Parathyroid adenoma (tissue), 2 donors: ENCODE measurements at regions not wholly inside any gene's neighbourhood (a gene's known extent, or its start where the extent isn't known, plus 50 kb on each side); places are given as distances from the start of the nearest gene placed in this dataset.

Experiments
- H2AFZ ChIP-seq: fragments of 300-600 bp; sonication (generic); one replicate; pipeline ENCODE4 v1.7.0; 2017; ENCODE audit warnings: antibody characterized with exemption, mild to moderate bottlenecking
- H3K27ac ChIP-seq: fragments of 300-600 bp; sonication (generic); one replicate; pipeline ENCODE4 v1.7.0; 2017
- H3K27me3 ChIP-seq: fragments of 300-600 bp; sonication (generic); one replicate; pipeline ENCODE4 v1.7.0; 2017; ENCODE audit warnings: low read length; ENCODE audit not compliant: control insufficient read depth, insufficient read depth
- H3K36me3 ChIP-seq: fragments of 300-600 bp; sonication (generic); one replicate; pipeline ENCODE4 v1.7.0; 2017; ENCODE audit warnings: low read length; ENCODE audit not compliant: control insufficient read depth, insufficient read depth
- H3K4me1 ChIP-seq: fragments of 300-600 bp; sonication (generic); one replicate; pipeline ENCODE4 v1.7.0; 2017; ENCODE audit warnings: control low read depth
- H3K4me2 ChIP-seq: fragments of 300-600 bp; sonication (generic); one replicate; pipeline ENCODE4 v1.7.0; 2017; ENCODE audit warnings: low read length
- H3K4me3 ChIP-seq: fragments of 300-600 bp; sonication (generic); one replicate; pipeline ENCODE4 v1.7.0; 2017; ENCODE audit warnings: low read depth, low read length
- H3K79me2 ChIP-seq: fragments of 300-600 bp; sonication (generic); one replicate; pipeline ENCODE4 v1.7.0; 2017; ENCODE audit warnings: control low read depth
- H3K9ac ChIP-seq: fragments of 300-600 bp; sonication (generic); one replicate; pipeline ENCODE4 v1.7.0; 2017; ENCODE audit warnings: mild to moderate bottlenecking
- H3K9me3 ChIP-seq: fragments of 300-600 bp; sonication (generic); one replicate; pipeline ENCODE4 v1.7.0; 2017; ENCODE audit warnings: low read length; ENCODE audit not compliant: control insufficient read depth
- CTCF ChIP-seq: fragments of 300-600 bp; sonication (generic); IDR thresholded peaks from one replicate; pipeline ENCODE4 v1.7.0; 2017; ENCODE audit warnings: antibody characterized with exemption, mild to moderate bottlenecking
- donor health status: primary hyperparathyroidism.

GRCh38 chr10:6702030-6702429 lies 122.0 kb upstream of the PRKCQ start:
- H3K79me2 ChIP-seq, result no peaks in the 10 kb centered on the region
- no peaks in the 10 kb centered on the region for H3K36me3 ChIP-seq
- H3K4me1 ChIP-seq, result no peaks in the 10 kb centered on the region
- no peak overlapping the region for H3K27ac ChIP-seq
- no peak overlapping the region for H3K9ac ChIP-seq
- no peak overlapping the region for H3K4me2 ChIP-seq
- no peak overlapping the region for H2AFZ ChIP-seq
- TF ChIP-seq CTCF, result no peak
- no peaks in the 10 kb centered on the region for H3K27me3 ChIP-seq
- no peaks in the 10 kb centered on the region for H3K9me3 ChIP-seq
- H3K4me3 ChIP-seq, result no peak overlapping the region

GRCh38 chr10:6701289-6701688 lies 121.2 kb upstream of the PRKCQ start:
- no peak for TF ChIP-seq CTCF
- Histone ChIP-seq H3K36me3 (no peaks in the 10 kb centered on the region), H3K4me2 (no peak overlapping the region), H2AFZ (no peak overlapping the region), H3K27ac (no peak overlapping the region), H3K27me3 (no peaks in the 10 kb centered on the region), H3K4me1 (no peaks in the 10 kb centered on the region), H3K79me2 (no peaks in the 10 kb centered on the region), H3K9me3 (no peaks in the 10 kb centered on the region), H3K9ac (no peak overlapping the region), H3K4me3 (no peak overlapping the region)

- H3K27me3 ChIP-seq, result no peaks in the 10 kb centered on the region
- H3K79me2 ChIP-seq, result no peaks in the 10 kb centered on the region
- H3K4me1 ChIP-seq, result no peaks in the 10 kb centered on the region
- H3K4me2 ChIP-seq, result no peak overlapping the region
- H3K27ac ChIP-seq, result no peak overlapping the region
- no peak for TF ChIP-seq CTCF
- H3K4me3 ChIP-seq, result no peak overlapping the region
- no peaks in the 10 kb centered on the region for H3K36me3 ChIP-seq
- H3K9ac ChIP-seq, result no peak overlapping the region
- H2AFZ ChIP-seq, result no peak overlapping the region
- H3K9me3 ChIP-seq, result no peaks in the 10 kb centered on the region
Measured at GRCh38 chr10:6700066-6700465, 120.0 kb upstream of the PRKCQ start.

- TF ChIP-seq CTCF, result no peak
- Histone ChIP-seq H3K27ac (no peak overlapping the region), H3K4me2 (no peak overlapping the region), H3K4me3 (no peak overlapping the region), H3K27me3 (no peaks in the 10 kb centered on the region), H3K4me1 (no peaks in the 10 kb centered on the region), H2AFZ (no peak overlapping the region), H3K79me2 (no peaks in the 10 kb centered on the region), H3K9ac (no peak overlapping the region), H3K36me3 (no peaks in the 10 kb centered on the region), H3K9me3 (no peaks in the 10 kb centered on the region)
Measured at GRCh38 chr10:6699336-6699735, 119.3 kb upstream of the PRKCQ start.

GRCh38 chr10:6695519-6695918 lies 115.4 kb upstream of the PRKCQ start:
- no peak overlapping the region for H3K4me3 ChIP-seq

More at GRCh38 chr10:6695519-6695918, 115.4 kb upstream of the PRKCQ start:
- Histone ChIP-seq H2AFZ (no peak overlapping the region), H3K4me1 (no peaks in the 10 kb centered on the region), H3K36me3 (no peaks in the 10 kb centered on the region), H3K79me2 (no peaks in the 10 kb centered on the region), H3K9me3 (no peaks in the 10 kb centered on the region), H3K27ac (no peak overlapping the region), H3K9ac (no peak overlapping the region), H3K27me3 (no peaks in the 10 kb centered on the region), H3K4me2 (no peak overlapping the region)
- no peak for TF ChIP-seq CTCF
